Nephron progenitor cell (in vitro differentiated cells): ENCODE measurements at regions not wholly inside any gene's neighbourhood (a gene's known extent, or its start where the extent isn't known, plus 50 kb on each side); places are given as distances from the start of the nearest gene placed in this dataset.

Experiments
- DNase-seq: peaks from one replicate; pipeline ENCODE4 v3.0.0; 2021
- H3K27ac Mint-ChIP-seq: 2 replicates; pipeline ENCODE4 v1.8.0; 2021; ENCODE audit warnings: mild to moderate bottlenecking, moderate library complexity, mixed read lengths
- H3K27me3 Mint-ChIP-seq: 2 replicates; pipeline ENCODE4 v1.8.0; 2021; ENCODE audit warnings: mild to moderate bottlenecking, low read depth, mixed read lengths; ENCODE audit not compliant: poor library complexity
- H3K36me3 Mint-ChIP-seq: 2 replicates; pipeline ENCODE4 v1.8.0; 2021; ENCODE audit warnings: low read depth, mixed read lengths
- H3K4me1 Mint-ChIP-seq: 2 replicates; pipeline ENCODE4 v1.8.0; 2021; ENCODE audit warnings: mixed read lengths
- H3K4me3 Mint-ChIP-seq: 2 replicates; pipeline ENCODE4 v1.8.0; 2021; ENCODE audit warnings: mild to moderate bottlenecking, moderate library complexity, mixed read lengths
- H3K9me3 Mint-ChIP-seq: 2 replicates; pipeline ENCODE4 v1.8.0; 2021; ENCODE audit warnings: mild to moderate bottlenecking, moderate library complexity, mixed read lengths
- TF ChIP-seq, protein P1 (sequence below): fragments of 200-600 bp; sonication (generic); IDR thresholded peaks from 2 replicates; pipeline ENCODE4 v1.5.0; 2021; ENCODE audit warnings: antibody characterized with exemption

DNA sequence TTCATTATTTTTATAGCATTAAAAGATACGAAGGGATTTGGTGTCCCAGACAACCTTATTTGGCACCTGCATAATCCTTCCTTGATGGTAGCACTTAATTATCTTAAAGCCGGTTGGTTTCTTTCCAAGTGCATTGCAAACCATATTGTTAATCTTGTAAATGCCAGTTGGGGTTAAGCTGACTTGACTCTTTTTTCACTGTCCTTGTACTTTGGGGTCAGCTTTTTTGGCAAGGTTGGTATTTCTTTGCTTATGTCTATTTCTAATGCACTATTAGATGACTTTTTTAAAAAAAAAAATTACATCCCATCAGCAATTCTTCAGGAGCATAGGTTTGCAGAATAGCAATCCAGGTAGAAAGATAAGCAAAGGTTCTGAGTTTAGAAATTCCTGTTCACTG is 466.8 kb upstream of the TLE4 start:
- H3K9me3 Mint-ChIP-seq, result peaks cover 46% of the 10 kb centered on the region

DNA sequence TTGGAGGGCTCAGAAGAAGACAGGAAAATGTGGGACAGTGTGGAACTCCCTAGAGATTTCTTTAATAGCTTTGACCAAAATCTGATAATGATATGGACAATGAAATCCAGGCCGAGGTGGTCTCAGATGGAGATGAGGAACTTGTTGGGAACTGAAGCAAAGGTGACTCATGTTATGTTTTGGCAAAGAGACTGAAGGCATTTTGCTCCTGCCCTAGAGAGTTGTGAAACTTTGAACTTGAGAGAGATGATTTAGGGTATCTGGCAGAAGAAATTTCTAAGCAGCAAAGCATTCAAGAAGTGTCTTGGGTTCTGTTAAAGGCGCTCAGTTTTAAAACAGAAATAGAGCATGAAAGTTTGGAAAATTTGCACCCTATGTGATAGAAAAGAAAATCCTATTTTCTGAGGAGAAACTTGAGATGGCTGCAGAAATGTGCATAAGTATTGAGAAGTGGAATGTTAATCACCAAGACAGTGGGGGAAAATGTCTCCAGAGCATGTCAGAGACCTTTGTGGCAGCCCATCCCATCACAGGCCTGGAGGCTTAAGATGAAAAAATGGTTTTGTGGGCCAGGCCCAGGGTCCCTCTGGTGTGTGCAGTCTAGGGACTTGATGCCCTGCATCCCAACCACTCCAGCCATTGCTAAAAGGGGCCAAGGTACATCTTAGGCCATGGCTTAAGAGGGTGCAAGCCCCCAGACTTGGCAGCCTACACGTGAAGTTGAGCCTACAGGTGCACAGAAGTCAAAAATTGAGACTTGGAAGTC is 463.7 kb upstream of the TLE4 start:
- DNase-seq, result no peak
- H3K4me3 Mint-ChIP-seq, result no peak overlapping the region
- no peak overlapping the region for H3K27ac Mint-ChIP-seq
- peaks cover 19% of the 10 kb centered on the region for H3K36me3 Mint-ChIP-seq
- peaks cover 4% of the 10 kb centered on the region for H3K4me1 Mint-ChIP-seq
- peaks cover 42% of the 10 kb centered on the region for H3K9me3 Mint-ChIP-seq
- TF ChIP-seq, protein P1, sequence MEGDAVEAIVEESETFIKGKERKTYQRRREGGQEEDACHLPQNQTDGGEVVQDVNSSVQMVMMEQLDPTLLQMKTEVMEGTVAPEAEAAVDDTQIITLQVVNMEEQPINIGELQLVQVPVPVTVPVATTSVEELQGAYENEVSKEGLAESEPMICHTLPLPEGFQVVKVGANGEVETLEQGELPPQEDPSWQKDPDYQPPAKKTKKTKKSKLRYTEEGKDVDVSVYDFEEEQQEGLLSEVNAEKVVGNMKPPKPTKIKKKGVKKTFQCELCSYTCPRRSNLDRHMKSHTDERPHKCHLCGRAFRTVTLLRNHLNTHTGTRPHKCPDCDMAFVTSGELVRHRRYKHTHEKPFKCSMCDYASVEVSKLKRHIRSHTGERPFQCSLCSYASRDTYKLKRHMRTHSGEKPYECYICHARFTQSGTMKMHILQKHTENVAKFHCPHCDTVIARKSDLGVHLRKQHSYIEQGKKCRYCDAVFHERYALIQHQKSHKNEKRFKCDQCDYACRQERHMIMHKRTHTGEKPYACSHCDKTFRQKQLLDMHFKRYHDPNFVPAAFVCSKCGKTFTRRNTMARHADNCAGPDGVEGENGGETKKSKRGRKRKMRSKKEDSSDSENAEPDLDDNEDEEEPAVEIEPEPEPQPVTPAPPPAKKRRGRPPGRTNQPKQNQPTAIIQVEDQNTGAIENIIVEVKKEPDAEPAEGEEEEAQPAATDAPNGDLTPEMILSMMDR, result no peak
- H3K27me3 Mint-ChIP-seq, result no peaks in the 10 kb centered on the region

More for the DNA sequence above, 466.8 kb upstream of the TLE4 start:
- no peak overlapping the region for H3K27ac Mint-ChIP-seq
- H3K4me1 Mint-ChIP-seq, result peaks cover 4% of the 10 kb centered on the region
- DNase-seq, result no peak
- peaks cover 19% of the 10 kb centered on the region for H3K36me3 Mint-ChIP-seq
- TF ChIP-seq, protein P1, result no peak
- H3K4me3 Mint-ChIP-seq, result no peak overlapping the region
- no peaks in the 10 kb centered on the region for H3K27me3 Mint-ChIP-seq

DNA sequence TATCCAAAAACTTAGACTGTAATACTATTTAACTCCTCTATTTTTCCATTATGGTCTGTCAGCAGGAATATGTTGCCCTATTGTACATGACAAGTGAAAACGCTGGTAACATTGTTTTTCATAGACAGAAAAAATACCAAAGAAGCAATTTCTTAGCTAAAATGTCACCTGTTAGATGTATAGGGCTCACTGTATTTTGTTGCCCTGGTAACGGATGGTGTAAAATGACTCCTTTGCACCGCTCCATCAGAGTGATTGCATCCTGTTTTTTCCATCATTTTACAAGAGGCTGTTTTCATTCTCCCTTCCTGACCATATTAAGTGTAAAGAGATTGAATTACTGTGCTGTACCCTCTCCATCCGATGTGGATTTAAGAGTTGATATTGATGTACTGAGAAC is 460.1 kb upstream of the TLE4 start:
- Mint-ChIP-seq H3K4me3 (no peak overlapping the region), H3K27ac (no peak overlapping the region), H3K4me1 (no peaks in the 10 kb centered on the region), H3K36me3 (peaks cover 13% of the 10 kb centered on the region), H3K27me3 (peaks cover 3% of the 10 kb centered on the region), H3K9me3 (peaks cover 27% of the 10 kb centered on the region)
- no peak for DNase-seq
- TF ChIP-seq, protein P1, result no peak

DNA sequence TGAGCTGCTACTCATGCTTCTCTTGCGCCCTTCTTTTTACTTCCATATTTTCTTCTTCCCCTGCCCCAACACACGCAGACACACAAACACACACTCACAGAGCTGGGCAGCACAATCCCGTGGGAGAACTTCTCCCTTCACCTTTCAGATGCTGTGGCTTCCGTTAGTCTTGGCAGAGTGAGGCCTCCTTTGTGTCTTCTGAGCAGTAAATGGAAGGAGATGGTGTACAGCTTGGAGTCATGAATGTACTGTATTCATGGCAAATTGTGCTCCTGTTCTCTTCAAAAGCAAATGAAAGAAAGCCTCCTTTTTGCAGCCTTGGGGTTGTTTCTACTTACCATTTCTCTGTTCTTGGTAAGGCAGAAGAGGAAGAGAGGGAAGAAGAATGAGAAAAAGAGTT is 456.6 kb upstream of the TLE4 start:
- H3K36me3 Mint-ChIP-seq, result no peaks in the 10 kb centered on the region
- H3K4me1 Mint-ChIP-seq, result no peaks in the 10 kb centered on the region
- H3K9me3 Mint-ChIP-seq, result no peaks in the 10 kb centered on the region
- peaks cover 10% of the 10 kb centered on the region for H3K27me3 Mint-ChIP-seq
- no peak overlapping the region for H3K4me3 Mint-ChIP-seq
- TF ChIP-seq, protein P1, result no peak
- H3K27ac Mint-ChIP-seq, result no peak overlapping the region
- no peak for DNase-seq

- H3K36me3 Mint-ChIP-seq, result no peaks in the 10 kb centered on the region
- H3K27me3 Mint-ChIP-seq, result peaks cover 10% of the 10 kb centered on the region
- no peak for DNase-seq
- no peak overlapping the region for H3K27ac Mint-ChIP-seq
- no peaks in the 10 kb centered on the region for H3K4me1 Mint-ChIP-seq
- no peaks in the 10 kb centered on the region for H3K9me3 Mint-ChIP-seq
- TF ChIP-seq, protein P1, result no peak
- no peak overlapping the region for H3K4me3 Mint-ChIP-seq
These were observed 455.7 kb upstream of the TLE4 start for GRCh38 chr9:79116041-79116440.

DNA sequence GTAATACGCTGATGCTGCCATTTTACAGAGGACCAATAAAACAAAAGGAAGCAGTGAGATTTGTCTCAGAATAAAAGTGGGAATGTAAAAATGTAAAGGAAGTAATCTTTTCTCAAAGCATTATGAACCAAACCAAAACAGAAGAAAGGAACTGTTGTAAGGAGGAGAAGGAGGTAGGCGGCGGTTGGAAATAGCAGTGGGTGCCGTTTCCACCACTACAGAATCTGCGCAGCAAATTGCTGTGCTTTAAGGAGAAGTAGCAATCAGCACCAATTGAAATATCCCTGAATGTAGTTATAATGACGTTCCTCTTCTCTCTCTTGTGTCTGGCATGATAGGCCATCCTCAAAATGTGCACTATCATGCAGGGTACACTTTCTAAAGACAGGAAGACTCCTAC is 455.1 kb upstream of the TLE4 start:
- Mint-ChIP-seq H3K4me1 (no peaks in the 10 kb centered on the region), H3K4me3 (no peak overlapping the region), H3K27ac (no peak overlapping the region), H3K36me3 (no peaks in the 10 kb centered on the region), H3K27me3 (peaks cover 10% of the 10 kb centered on the region), H3K9me3 (no peaks in the 10 kb centered on the region)
- TF ChIP-seq, protein P1, result no peak
- DNase-seq, result no peak
